ENCODE measurements at regions not wholly inside any gene's neighbourhood (a gene's known extent, or its start where the extent isn't known, plus 50 kb on each side); places are given as distances from the start of the nearest gene placed in this dataset.

GRCh38 chr5:53766673-53767072, 206.2 kb downstream of the NDUFS4 start:
- Mint-ChIP-seq H3K36me3 (no peaks in the 10 kb centered on the region), H3K9me3 (peaks cover 0 to 12% (median 9%) of the 10 kb centered on the region in 7 donors), H3K27me3 (ENCODE audit: low read depth in 3 of 3) (peaks cover 0 to 2% (median 2%) of the 10 kb centered on the region in 3 donors), H3K4me1 (no peaks in the 10 kb centered on the region), H3K4me3 (no peak overlapping the region), H3K27ac (no peak overlapping the region)
- no peak overlapping the region for H3K27ac ChIP-seq (ENCODE audit: low read depth in 1 of 2, low read length in 2 of 2)
- 71% methylated on average over 2 of the region's 2 CpGs for WGBS (ENCODE audit: insufficient coverage)
- H2AFZ ChIP-seq (ENCODE audit: insufficient read depth, low read depth, low read length, poor library complexity, severe bottlenecking) = no peak overlapping the region
- H3K4me2 ChIP-seq (replicated peaks; ENCODE audit: extremely low read depth, low read length, poor library complexity, severe bottlenecking) = no peak overlapping the region
- DNase-seq = no peak
- TF ChIP-seq CTCF (IDR thresholded peaks at IDR 0.05) = no peak
- no peaks in the 10 kb centered on the region for H3K4me1 ChIP-seq (ENCODE audit: control insufficient read depth in 1 of 2, insufficient read depth in 2 of 2, low read length in 2 of 2)
- no peaks in the 10 kb centered on the region for H3K27me3 ChIP-seq (ENCODE audit: control insufficient read depth in 2 of 2, insufficient read depth in 2 of 2, low read length in 2 of 2)
- no peaks in the 10 kb centered on the region for H4K20me1 ChIP-seq (ENCODE audit: insufficient read depth, low read length)
- no peak overlapping the region for H3K4me3 ChIP-seq (replicated peaks in 1 of 3; ENCODE audit: low read depth in 2 of 3, low read length in 3 of 3)
- no peaks in the 10 kb centered on the region for H3K79me2 ChIP-seq (ENCODE audit: insufficient read depth, low read length)
- no peaks in the 10 kb centered on the region for H3K36me3 ChIP-seq (replicated peaks in 1 of 2; ENCODE audit: control insufficient read depth in 1 of 2, insufficient read depth in 2 of 2, low read length in 2 of 2)
- intact Hi-C loops (cut with micrococcal nuclease) = no loop called here
- no peak overlapping the region for H3K9ac ChIP-seq (ENCODE audit: insufficient read depth, low read length, poor library complexity, severe bottlenecking)
- peaks cover 0 to 8% of the 10 kb centered on the region in 2 donors for H3K9me3 ChIP-seq (replicated peaks in 1 of 2; ENCODE audit: control insufficient read depth in 1 of 2, insufficient read depth in 1 of 2, low read length in 2 of 2)

- H3K79me2 ChIP-seq (ENCODE audit: insufficient read depth, low read length) = no peaks in the 10 kb centered on the region
- Mint-ChIP-seq H3K27me3 (ENCODE audit: low read depth in 3 of 3) (no peaks in the 10 kb centered on the region), H3K27ac (no peak overlapping the region), H3K9me3 (peaks cover 0 to 7% (median 1%) of the 10 kb centered on the region in 7 donors), H3K4me1 (peaks cover 6% of the 10 kb centered on the region), H3K4me3 (no peak overlapping the region), H3K36me3 (no peaks in the 10 kb centered on the region)
- H3K27me3 ChIP-seq (ENCODE audit: control insufficient read depth in 2 of 2, insufficient read depth in 2 of 2, low read length in 2 of 2) = no peaks in the 10 kb centered on the region
- 85% methylated on average over 3 of the region's 5 CpGs for WGBS (ENCODE audit: insufficient coverage)
- intact Hi-C loops (cut with micrococcal nuclease) = no loop called here
- peaks cover 0 to under 1% of the 10 kb centered on the region in 2 donors for H3K9me3 ChIP-seq (replicated peaks in 1 of 2; ENCODE audit: control insufficient read depth in 1 of 2, insufficient read depth in 1 of 2, low read length in 2 of 2)
- H3K4me1 ChIP-seq (ENCODE audit: control insufficient read depth in 1 of 2, insufficient read depth in 2 of 2, low read length in 2 of 2) = no peaks in the 10 kb centered on the region
- H4K20me1 ChIP-seq (ENCODE audit: insufficient read depth, low read length) = no peaks in the 10 kb centered on the region
- no peak overlapping the region for H3K9ac ChIP-seq (ENCODE audit: insufficient read depth, low read length, poor library complexity, severe bottlenecking)
- H3K36me3 ChIP-seq (replicated peaks in 1 of 2; ENCODE audit: control insufficient read depth in 1 of 2, insufficient read depth in 2 of 2, low read length in 2 of 2) = no peaks in the 10 kb centered on the region
- H3K4me3 ChIP-seq (replicated peaks in 1 of 3; ENCODE audit: low read depth in 2 of 3, low read length in 3 of 3) = no peak overlapping the region
- H3K4me2 ChIP-seq (replicated peaks; ENCODE audit: extremely low read depth, low read length, poor library complexity, severe bottlenecking) = no peak overlapping the region
- H2AFZ ChIP-seq (ENCODE audit: insufficient read depth, low read depth, low read length, poor library complexity, severe bottlenecking) = no peak overlapping the region
- no peak for TF ChIP-seq CTCF (IDR thresholded peaks at IDR 0.05)
- H3K27ac ChIP-seq (ENCODE audit: low read depth in 1 of 2, low read length in 2 of 2) = no peak overlapping the region
- DNase-seq = no peak
These were observed 217.6 kb downstream of the NDUFS4 start for GRCh38 chr5:53777864-53778618.
